ENCODE measurements at regions not wholly inside any gene's neighbourhood (a gene's known extent, or its start where the extent isn't known, plus 50 kb on each side); places are given as distances from the start of the nearest gene placed in this dataset.

GRCh38 chr1:4933232-4933631, 278.8 kb downstream of the AJAP1 start:
- Histone ChIP-seq H3K36me3 (no peaks in the 10 kb centered on the region), H3K9me3 (replicated peaks) (no peaks in the 10 kb centered on the region), H3K27me3 (ENCODE audit: low read depth) (peaks cover 29% of the 10 kb centered on the region), H3K4me1 (peaks cover 3% of the 10 kb centered on the region), H3K4me3 (no peak overlapping the region), H3K27ac (replicated peaks) (no peak overlapping the region)
- TF ChIP-seq CTCF (IDR thresholded peaks at IDR 0.05; ENCODE audit: borderline replicate concordance): no peak
- intact Hi-C loops (cut with micrococcal nuclease): no loop called here
- no peak for DNase-seq

- Histone ChIP-seq H3K9me3 (replicated peaks) (no peaks in the 10 kb centered on the region), H3K4me1 (peaks cover 3% of the 10 kb centered on the region), H3K36me3 (no peaks in the 10 kb centered on the region), H3K27me3 (ENCODE audit: low read depth) (peaks cover 36% of the 10 kb centered on the region), H3K4me3 (no peak overlapping the region), H3K27ac (replicated peaks) (no peak overlapping the region)
- no peak for TF ChIP-seq CTCF (IDR thresholded peaks at IDR 0.05; ENCODE audit: borderline replicate concordance)
- intact Hi-C loops (cut with micrococcal nuclease): no loop called here
- DNase-seq: no peak
These were observed 278.1 kb downstream of the AJAP1 start for GRCh38 chr1:4932311-4933030.

GRCh38 chr1:4931486-4931885, 277.1 kb downstream of the AJAP1 start:
- intact Hi-C loops (cut with micrococcal nuclease): no loop called here

GRCh38 chr1:4928186-4928585, 273.8 kb downstream of the AJAP1 start:
- Histone ChIP-seq H3K9me3 (replicated peaks) (no peaks in the 10 kb centered on the region), H3K27ac (replicated peaks) (no peak overlapping the region), H3K27me3 (ENCODE audit: low read depth) (peaks cover 56% of the 10 kb centered on the region), H3K4me3 (no peak overlapping the region), H3K36me3 (no peaks in the 10 kb centered on the region), H3K4me1 (peaks cover 3% of the 10 kb centered on the region)
- intact Hi-C loops (cut with micrococcal nuclease): no loop called here
- no peak for TF ChIP-seq CTCF (IDR thresholded peaks at IDR 0.05; ENCODE audit: borderline replicate concordance)
- DNase-seq: no peak

More at GRCh38 chr1:4931486-4931885, 277.1 kb downstream of the AJAP1 start:
- Histone ChIP-seq H3K36me3 (no peaks in the 10 kb centered on the region), H3K9me3 (replicated peaks) (no peaks in the 10 kb centered on the region), H3K27ac (replicated peaks) (no peak overlapping the region), H3K4me1 (peaks cover 3% of the 10 kb centered on the region), H3K4me3 (no peak overlapping the region), H3K27me3 (ENCODE audit: low read depth) (peaks cover 46% of the 10 kb centered on the region)
- TF ChIP-seq CTCF (IDR thresholded peaks at IDR 0.05; ENCODE audit: borderline replicate concordance): no peak
- no peak for DNase-seq

GRCh38 chr1:4924356-4924755, 269.9 kb downstream of the AJAP1 start:
- H3K36me3 ChIP-seq: no peaks in the 10 kb centered on the region
- peaks cover 12% of the 10 kb centered on the region for H3K9me3 ChIP-seq (replicated peaks)
- peaks cover 50% of the 10 kb centered on the region for H3K27me3 ChIP-seq (ENCODE audit: low read depth)
- intact Hi-C loops (cut with micrococcal nuclease): no loop called here
- no peak for TF ChIP-seq CTCF (IDR thresholded peaks at IDR 0.05; ENCODE audit: borderline replicate concordance)
- H3K27ac ChIP-seq (replicated peaks): no peak overlapping the region
- H3K4me3 ChIP-seq: no peak overlapping the region
- H3K4me1 ChIP-seq: no peaks in the 10 kb centered on the region
- DNase-seq: no peak
